ENCODE measurements at regions not wholly inside any gene's neighbourhood (a gene's known extent, or its start where the extent isn't known, plus 50 kb on each side); places are given as distances from the start of the nearest gene placed in this dataset.

- Histone ChIP-seq H3K36me3 (ENCODE audit: insufficient read depth) (no peaks in the 10 kb centered on the region), H3F3A (replicated peaks; ENCODE audit: low read depth) (no peaks in the 10 kb centered on the region), H3K9me2 (ENCODE audit: insufficient read depth) (no peaks in the 10 kb centered on the region; the same call in 1 of the 2 replicates), H3K4me2 (no peak overlapping the region), H3K27me3 (ENCODE audit: insufficient read depth) (no peaks in the 10 kb centered on the region), H3K4me1 (ENCODE audit: insufficient read depth) (peaks cover 7% of the 10 kb centered on the region; the same call in 1 of the 2 replicates), H2AFZ (no peak overlapping the region), H3K79me2 (replicated peaks; ENCODE audit: insufficient read depth) (no peaks in the 10 kb centered on the region), H3K4me3 (no peak overlapping the region), H4K20me1 (replicated peaks; ENCODE audit: insufficient read depth) (no peaks in the 10 kb centered on the region), H3K27ac (ENCODE audit: low read depth) (no peak overlapping the region)
- Mint-ChIP-seq H3K4me1 (peaks cover 10% of the 10 kb centered on the region; the same call in 2 of the 3 replicates), H3K27me3 (ENCODE audit: insufficient read depth, low read depth, poor library complexity) (no peaks in the 10 kb centered on the region), H3K36me3 (ENCODE audit: low read depth) (no peaks in the 10 kb centered on the region), H3K27ac (no peak overlapping the region), H3K4me3 (no peak overlapping the region), H3K9me3 (no peaks in the 10 kb centered on the region)
- no peak for TF ChIP-seq NANOG (IDR thresholded peaks at IDR 0.05; ENCODE audit: borderline replicate concordance)
- TF ChIP-seq EZH2 (IDR thresholded peaks at IDR 0.05; ENCODE audit: low read depth, unreplicated experiment), result no peak
- no peak for TF ChIP-seq ETS1 (IDR thresholded peaks at IDR 0.05)
- TF ChIP-seq ZNF331 (CRISPR knock-in tag; IDR thresholded peaks at IDR 0.05; ENCODE audit: low read depth), result no peak
- TF ChIP-seq STAT1 (IDR thresholded peaks at IDR 0.05; ENCODE audit: unreplicated experiment), result no peak
- no peak for TF ChIP-seq ZNF462 (CRISPR knock-in tag; IDR thresholded peaks at IDR 0.05)
- TF ChIP-seq CTCF (conservative IDR thresholded peaks at IDR 0.05; ENCODE audit: low read depth in 2 of 2), result no peak
- ATAC-seq (no peak), DNase-seq (ENCODE audit: low spot score) (peak; percentile 5)
Measured at GRCh38 chr10:108180878-108181277, 1016.4 kb upstream of the SORCS1 start.

All from GM23338 (cell line).